Pulmonary artery endothelial cell (primary cell): ENCODE measurements at regions not wholly inside any gene's neighbourhood (a gene's known extent, or its start where the extent isn't known, plus 50 kb on each side); places are given as distances from the start of the nearest gene placed in this dataset.
"Not testable (repeated sequence)": the region's sequence is repeated elsewhere in the genome, so short reads cannot be mapped to it uniquely, and the experiment has no call there.

Experiments
- DNase-seq: peaks from one replicate; pipeline ENCODE4 v3.0.0-alpha.2; 2011; ENCODE audit warnings: low read depth, low spot score

- not testable (repeated sequence) for DNase-seq
These were observed 283.4 kb upstream of the MTPN start for GRCh38 chr7:136260591-136260990.

- DNase-seq: no peak
These were observed 281.9 kb upstream of the MTPN start for GRCh38 chr7:136259074-136259473.

GRCh38 chr7:136256491-136256890, 279.3 kb upstream of the MTPN start:
- DNase-seq: no peak

GRCh38 chr7:136254148-136254547, 277.0 kb upstream of the MTPN start:
- no peak for DNase-seq

- DNase-seq: no peak
These were observed 274.7 kb upstream of the MTPN start for GRCh38 chr7:136251826-136252225.

- DNase-seq: no peak
These were observed 270.1 kb upstream of the MTPN start for GRCh38 chr7:136247211-136247610.

- no peak for DNase-seq
These were observed 268.3 kb upstream of the MTPN start for GRCh38 chr7:136245327-136246004.

- no peak for DNase-seq
These were observed 256.9 kb upstream of the MTPN start for GRCh38 chr7:136234040-136234439.

GRCh38 chr7:136230210-136230609, 253.1 kb upstream of the MTPN start:
- DNase-seq: no peak

GRCh38 chr7:136229790-136230189, 252.6 kb upstream of the MTPN start:
- DNase-seq: no peak

GRCh38 chr7:136228171-136228570, 251.0 kb upstream of the MTPN start:
- DNase-seq: no peak

- no peak for DNase-seq
These were observed 237.2 kb upstream of the MTPN start for GRCh38 chr7:136214356-136214755.

- no peak for DNase-seq
These were observed 235.9 kb upstream of the MTPN start for GRCh38 chr7:136213012-136213411.

GRCh38 chr7:136210664-136211063, 233.5 kb upstream of the MTPN start:
- DNase-seq: no peak

- DNase-seq: no peak
These were observed 232.9 kb upstream of the MTPN start for GRCh38 chr7:136210079-136210478.

GRCh38 chr7:136205956-136206355, 228.8 kb upstream of the MTPN start:
- DNase-seq: no peak

GRCh38 chr7:136198168-136198567, 221.0 kb upstream of the MTPN start:
- no peak for DNase-seq

GRCh38 chr7:136194878-136195277, 217.7 kb upstream of the MTPN start:
- DNase-seq: no peak

- no peak for DNase-seq
These were observed 216.8 kb upstream of the MTPN start for GRCh38 chr7:136193940-136194339.

GRCh38 chr7:136189506-136189998, 212.4 kb upstream of the MTPN start:
- no peak for DNase-seq

- no peak for DNase-seq
These were observed 209.1 kb upstream of the MTPN start for GRCh38 chr7:136186281-136186680.

GRCh38 chr7:136184719-136185118, 207.6 kb upstream of the MTPN start:
- DNase-seq: no peak

- no peak for DNase-seq
These were observed 206.8 kb upstream of the MTPN start for GRCh38 chr7:136183981-136184380.

- no peak for DNase-seq
These were observed 203.8 kb upstream of the MTPN start for GRCh38 chr7:136180984-136181383.
